GM12865 (cell line): ENCODE measurements at regions not wholly inside any gene's neighbourhood (a gene's known extent, or its start where the extent isn't known, plus 50 kb on each side); places are given as distances from the start of the nearest gene placed in this dataset.

Experiments
- DNase-seq: peaks from one replicate; pipeline ENCODE4 v3.0.0; 2010; ENCODE audit warnings: low read depth
- H3K4me3 ChIP-seq: 2 replicates; pipeline ENCODE4 v1.5.1; 2011; ENCODE audit warnings: mild to moderate bottlenecking, low read depth, low read length, control low read depth
- TF ChIP-seq, protein P1 (sequence below): IDR thresholded peaks from 2 replicates; pipeline ENCODE4 v1.5.1; 2011; ENCODE audit warnings: low read length, control low read depth, low read depth, inconsistent platforms; ENCODE audit not compliant: insufficient read depth; ENCODE audit errors: missing control alignments

DNA sequence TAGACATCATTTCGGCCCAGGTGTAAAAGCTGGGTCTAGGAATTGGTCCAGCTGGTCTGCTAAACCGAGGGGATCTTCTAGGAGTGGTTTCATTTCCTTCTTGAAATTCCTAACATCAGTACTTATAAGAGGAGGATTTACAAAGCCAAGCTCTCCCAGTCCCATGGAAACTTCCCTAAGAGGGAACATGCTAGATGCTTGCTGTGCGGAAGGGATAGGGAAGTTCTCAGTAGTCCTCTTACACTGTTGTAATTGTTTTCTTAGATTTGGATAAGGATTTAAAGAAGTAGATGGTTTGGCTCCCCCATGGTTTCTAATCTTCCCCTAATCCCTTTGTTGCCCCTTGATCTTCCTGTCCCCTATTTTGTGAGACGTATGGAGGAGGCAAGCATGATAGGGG lies 89.7 kb upstream of the XCR1 start:
- H3K4me3 ChIP-seq, result no peak overlapping the region
- DNase-seq, result no peak
- TF ChIP-seq, protein P1, sequence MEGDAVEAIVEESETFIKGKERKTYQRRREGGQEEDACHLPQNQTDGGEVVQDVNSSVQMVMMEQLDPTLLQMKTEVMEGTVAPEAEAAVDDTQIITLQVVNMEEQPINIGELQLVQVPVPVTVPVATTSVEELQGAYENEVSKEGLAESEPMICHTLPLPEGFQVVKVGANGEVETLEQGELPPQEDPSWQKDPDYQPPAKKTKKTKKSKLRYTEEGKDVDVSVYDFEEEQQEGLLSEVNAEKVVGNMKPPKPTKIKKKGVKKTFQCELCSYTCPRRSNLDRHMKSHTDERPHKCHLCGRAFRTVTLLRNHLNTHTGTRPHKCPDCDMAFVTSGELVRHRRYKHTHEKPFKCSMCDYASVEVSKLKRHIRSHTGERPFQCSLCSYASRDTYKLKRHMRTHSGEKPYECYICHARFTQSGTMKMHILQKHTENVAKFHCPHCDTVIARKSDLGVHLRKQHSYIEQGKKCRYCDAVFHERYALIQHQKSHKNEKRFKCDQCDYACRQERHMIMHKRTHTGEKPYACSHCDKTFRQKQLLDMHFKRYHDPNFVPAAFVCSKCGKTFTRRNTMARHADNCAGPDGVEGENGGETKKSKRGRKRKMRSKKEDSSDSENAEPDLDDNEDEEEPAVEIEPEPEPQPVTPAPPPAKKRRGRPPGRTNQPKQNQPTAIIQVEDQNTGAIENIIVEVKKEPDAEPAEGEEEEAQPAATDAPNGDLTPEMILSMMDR, result no peak

DNA sequence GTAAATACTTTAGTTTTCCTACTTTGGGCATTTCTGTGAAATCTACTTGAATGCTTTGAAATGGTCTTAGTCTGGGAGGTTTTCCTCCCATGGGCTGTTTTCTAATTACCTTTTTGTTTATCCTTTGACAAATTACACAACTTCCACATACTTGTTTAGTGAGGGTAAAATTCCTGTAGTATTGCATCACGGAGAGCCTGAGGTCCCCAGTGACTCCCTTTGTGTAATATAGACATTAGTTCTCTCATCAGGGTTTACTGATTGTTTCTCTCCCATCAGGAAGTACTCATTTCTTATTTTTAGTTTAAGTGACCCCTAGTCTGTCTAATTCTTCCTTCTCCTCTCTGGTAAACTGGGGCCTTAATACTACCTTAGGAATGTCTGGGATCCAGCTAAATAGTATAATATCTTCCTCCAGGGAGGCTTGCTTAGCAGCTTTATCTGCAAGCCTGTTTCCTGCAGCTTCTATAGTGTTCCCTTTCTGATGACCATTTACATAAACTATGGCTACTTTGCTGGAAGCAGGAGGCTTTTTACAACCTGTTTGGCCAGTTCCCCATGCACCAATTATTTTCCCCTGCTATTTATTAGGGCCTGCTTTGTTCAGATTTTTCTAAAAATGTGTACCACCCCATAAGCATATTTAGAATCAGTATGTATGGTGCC lies 87.2 kb upstream of the XCR1 start:
- H3K4me3 ChIP-seq, result no peak overlapping the region
- TF ChIP-seq, protein P1, result no peak
- no peak for DNase-seq

DNA sequence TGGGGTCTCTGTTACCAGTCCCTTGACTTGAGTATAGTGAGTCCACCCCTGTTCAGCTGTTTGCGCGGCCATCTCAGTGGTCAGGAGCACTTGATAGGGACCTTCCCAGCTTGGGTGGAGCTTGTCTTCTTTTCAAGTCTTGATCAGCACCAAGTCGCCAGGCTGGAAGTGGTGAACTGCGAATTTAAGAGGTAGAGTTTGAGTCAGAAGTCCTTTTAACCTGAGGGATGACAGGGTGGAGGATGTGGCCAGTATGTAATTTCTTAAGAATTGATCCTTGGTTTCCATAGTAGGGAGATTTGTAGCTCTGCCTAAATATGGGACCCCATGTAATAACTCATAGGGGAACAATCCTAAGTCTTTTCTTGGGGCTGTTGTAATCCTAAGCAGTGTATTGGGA lies 86.3 kb upstream of the XCR1 start:
- DNase-seq, result no peak
- no peak overlapping the region for H3K4me3 ChIP-seq
- TF ChIP-seq, protein P1, result no peak

GRCh38 chr3:46112984-46113383 lies 85.7 kb upstream of the XCR1 start:
- DNase-seq, result no peak
- no peak overlapping the region for H3K4me3 ChIP-seq
- TF ChIP-seq, protein P1, result no peak

GRCh38 chr3:46112296-46112695 lies 85.0 kb upstream of the XCR1 start:
- DNase-seq, result no peak
- TF ChIP-seq, protein P1, result no peak
- H3K4me3 ChIP-seq, result no peak overlapping the region

DNA sequence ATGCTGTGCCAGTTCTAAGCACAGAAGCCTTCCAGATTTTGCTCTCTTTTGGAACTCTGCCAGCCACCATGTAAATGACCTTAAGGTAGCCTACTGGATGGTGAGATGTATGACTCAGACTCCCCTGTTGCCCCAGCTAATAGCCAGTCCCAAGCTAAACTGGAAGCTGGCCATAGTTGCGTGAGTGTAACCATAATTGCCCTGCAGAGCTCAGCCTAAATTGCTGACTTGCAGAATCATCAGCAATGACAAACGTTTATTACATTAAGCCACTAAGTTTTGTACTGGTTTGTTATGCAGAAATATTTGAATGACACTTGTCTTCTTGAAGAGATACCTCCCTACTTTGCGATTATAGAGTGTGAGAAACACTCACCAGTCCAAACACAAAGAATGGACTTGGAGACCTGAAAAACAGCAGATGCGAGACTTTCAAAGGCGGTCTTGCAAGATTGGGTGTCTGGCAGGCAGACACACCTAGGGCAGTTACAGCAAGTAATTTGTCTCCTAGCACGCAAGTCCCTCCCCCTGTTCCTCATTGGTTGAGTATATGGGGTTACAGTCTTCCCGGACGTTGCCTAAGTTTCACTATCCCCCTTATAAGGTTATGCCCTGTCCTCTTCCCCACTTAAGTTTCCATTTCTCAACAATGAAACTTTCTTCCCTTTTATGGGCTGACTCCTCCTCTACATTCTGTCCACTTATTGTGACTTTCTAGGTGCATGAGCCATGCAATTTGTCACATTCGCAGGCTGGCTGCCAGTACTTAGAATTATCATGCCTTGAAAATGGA lies 83.6 kb upstream of the XCR1 start:
- no peak overlapping the region for H3K4me3 ChIP-seq
- TF ChIP-seq, protein P1, result no peak
- peak; percentile 62 for DNase-seq

GRCh38 chr3:46107682-46108081 lies 80.4 kb upstream of the XCR1 start:
- no peak overlapping the region for H3K4me3 ChIP-seq
- TF ChIP-seq, protein P1, result no peak
- no peak for DNase-seq
